CD14-positive monocyte (primary cell): ENCODE measurements at regions not wholly inside any gene's neighbourhood (a gene's known extent, or its start where the extent isn't known, plus 50 kb on each side); places are given as distances from the start of the nearest gene placed in this dataset.

Source experiments
- DNase-seq, 3 donors: peaks; one replicate each; pipeline ENCODE4 v3.0.0-alpha.2; 2011 to 2022
- H2AFZ ChIP-seq: 2 replicates; pipeline ENCODE4 v1.6.0; 2012; ENCODE audit warnings: mild to moderate bottlenecking, low read depth, low read length, inconsistent platforms; ENCODE audit not compliant: insufficient read depth, poor library complexity, severe bottlenecking
- H3K27ac ChIP-seq, 2 donors: 1 replicate in 1 of 2; 2 replicates in 1 of 2; pipeline ENCODE4 v1.5.1; 2012 to 2013; ENCODE audit warnings: low read length in 2 of 2, control low read depth in 1 of 2, inconsistent platforms in 1 of 2, low read depth in 1 of 2, mild to moderate bottlenecking in 1 of 2
- H3K27me3 ChIP-seq, 2 donors: one replicate each; pipeline versions ENCODE4 v1.6.0 to v1.6.1; 2011 to 2013; ENCODE audit warnings: low read length in 2 of 2; ENCODE audit not compliant: control insufficient read depth in 2 of 2, insufficient read depth in 2 of 2
- H3K36me3 ChIP-seq, 2 donors: replicated peaks in 1 of 2; 1 replicate in 1 of 2; 2 replicates in 1 of 2; pipeline versions ENCODE4 v1.5.1 to v1.6.1; 2012 to 2013; ENCODE audit warnings: low read length in 2 of 2, control low read depth in 1 of 2, inconsistent platforms in 1 of 2, mild to moderate bottlenecking in 1 of 2; ENCODE audit not compliant: insufficient read depth in 2 of 2, control insufficient read depth in 1 of 2
- H3K4me1 ChIP-seq, 2 donors: 1 replicate in 1 of 2; 2 replicates in 1 of 2; pipeline versions ENCODE4 v1.5.1 to v1.6.1; 2012 to 2013; ENCODE audit warnings: low read length in 2 of 2, control low read depth in 1 of 2, inconsistent platforms in 1 of 2, mild to moderate bottlenecking in 1 of 2, moderate library complexity in 1 of 2; ENCODE audit not compliant: insufficient read depth in 2 of 2, control insufficient read depth in 1 of 2
- H3K4me2 ChIP-seq: replicated peaks from 2 replicates; pipeline ENCODE3; 2012; ENCODE audit warnings: low read length, moderate library complexity, mild to moderate bottlenecking; ENCODE audit not compliant: poor library complexity, severe bottlenecking; ENCODE audit errors: extremely low read depth
- H3K4me3 ChIP-seq, 3 experiments: fragments of 200-600 bp in 1 of 3; sonication (generic) in 1 of 3; replicated peaks in 1 of 3; 1 replicate in 2 of 3; 2 replicates in 1 of 3; pipeline ENCODE4 v1.5.1; 2011 to 2013; ENCODE audit warnings: low read length in 3 of 3, mild to moderate bottlenecking in 3 of 3, control low read depth in 2 of 3, low read depth in 2 of 3, inconsistent platforms in 1 of 3, moderate library complexity in 1 of 3
- H3K79me2 ChIP-seq: 2 replicates; pipeline ENCODE4 v1.6.0; 2012; ENCODE audit warnings: mild to moderate bottlenecking, control low read depth, inconsistent platforms, low read length, moderate library complexity; ENCODE audit not compliant: insufficient read depth
- H3K9ac ChIP-seq: 2 replicates; pipeline ENCODE4 v1.6.0; 2017; ENCODE audit warnings: low read length, mild to moderate bottlenecking; ENCODE audit not compliant: insufficient read depth, poor library complexity, severe bottlenecking
- H3K9me3 ChIP-seq, 2 donors: replicated peaks in 1 of 2; 1 replicate in 1 of 2; 2 replicates in 1 of 2; pipeline versions ENCODE4 v1.5.1 to v1.6.1; 2012 to 2013; ENCODE audit warnings: low read length in 2 of 2, control low read depth in 1 of 2; ENCODE audit not compliant: control insufficient read depth in 1 of 2, insufficient read depth in 1 of 2
- H4K20me1 ChIP-seq: 2 replicates; pipeline ENCODE4 v1.6.0; 2012; ENCODE audit warnings: mild to moderate bottlenecking, low read length, control low read depth, moderate library complexity; ENCODE audit not compliant: insufficient read depth
- H3K27ac Mint-ChIP-seq, 7 donors: one replicate each; pipeline ENCODE4 v1.8.0; 2020; ENCODE audit warnings: mild to moderate bottlenecking in 7 of 7, mixed read lengths in 7 of 7, moderate library complexity in 6 of 7, inconsistent platforms in 2 of 7
- H3K27me3 Mint-ChIP-seq, 3 donors: one replicate each; pipeline ENCODE4 v1.8.0; 2021 to 2022; ENCODE audit warnings: low read depth in 3 of 3, mild to moderate bottlenecking in 3 of 3, mixed read lengths in 3 of 3, moderate library complexity in 3 of 3, inconsistent platforms in 1 of 3
- H3K36me3 Mint-ChIP-seq, 2 donors: one replicate each; pipeline ENCODE4 v1.8.0; 2020; ENCODE audit warnings: mixed read lengths in 2 of 2, inconsistent platforms in 1 of 2, mild to moderate bottlenecking in 1 of 2
- H3K4me1 Mint-ChIP-seq: one replicate; pipeline ENCODE4 v1.8.0; 2020; ENCODE audit warnings: mild to moderate bottlenecking, mixed read lengths
- H3K4me3 Mint-ChIP-seq, 2 donors: one replicate each; pipeline ENCODE4 v1.8.0; 2020; ENCODE audit warnings: mild to moderate bottlenecking in 2 of 2, mixed read lengths in 2 of 2, moderate library complexity in 1 of 2
- H3K9me3 Mint-ChIP-seq, 7 donors: one replicate each; pipeline ENCODE4 v1.8.0; 2020 to 2022; ENCODE audit warnings: mixed read lengths in 7 of 7, mild to moderate bottlenecking in 6 of 7, moderate library complexity in 6 of 7, inconsistent platforms in 2 of 7
- CTCF ChIP-seq: fragments of 200-600 bp; IDR thresholded peaks from one replicate; pipeline ENCODE4 v1.8.0; 2022; ENCODE audit warnings: antibody characterized with exemption, mild to moderate bottlenecking
- WGBS: methylation state at CpG from one replicate; pipeline ENCODE4 v1.1.5; 2013; ENCODE audit warnings: missing lambda C conversion rate; ENCODE audit not compliant: insufficient coverage; 5-methylcytosine and 5-hydroxymethylcytosine counted together
- intact Hi-C, 2 donors: fragments of 100-400 bp; cut with micrococcal nuclease; formaldehyde crosslinking; loops; one replicate each; pipeline versions ENCODE4 v1.15.0 to v1.15.1; 2023

DNA sequence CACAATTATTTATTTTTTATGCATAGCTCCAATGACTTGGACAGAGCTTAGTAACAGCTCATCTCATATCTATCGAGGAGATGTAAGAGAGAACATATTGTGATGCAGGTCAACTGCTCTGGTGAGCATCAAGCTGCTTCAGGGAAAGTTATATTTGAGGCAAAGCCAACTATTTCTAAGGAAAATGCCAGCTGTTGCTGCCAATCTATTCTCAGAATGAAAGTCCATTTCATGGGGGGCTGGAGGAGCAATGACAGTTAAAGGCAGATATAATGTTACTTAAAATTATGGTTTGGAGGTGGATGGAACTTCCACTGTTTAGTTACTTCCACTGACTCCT is 424.8 kb downstream of the KIF20B start:
- no CpG with 5 or more reads among the region's 1 CpG for WGBS
- no peaks in the 10 kb centered on the region for H3K27me3 Mint-ChIP-seq
- intact Hi-C loops: no loop called here
- Histone ChIP-seq H3K27me3 (no peaks in the 10 kb centered on the region), H3K27ac (no peak overlapping the region), H3K9ac (no peak overlapping the region), H3K79me2 (no peaks in the 10 kb centered on the region), H3K4me3 (no peak overlapping the region), H3K9me3 (peaks cover 2 to 15% of the 10 kb centered on the region in 2 donors), H3K4me1 (no peaks in the 10 kb centered on the region), H4K20me1 (no peaks in the 10 kb centered on the region), H3K36me3 (no peaks in the 10 kb centered on the region), H2AFZ (no peak overlapping the region), H3K4me2 (no peak overlapping the region)
- H3K4me1 Mint-ChIP-seq: no peaks in the 10 kb centered on the region
- no peak overlapping the region for H3K27ac Mint-ChIP-seq
- no peak overlapping the region for H3K4me3 Mint-ChIP-seq
- peaks cover under 1 to 8% (median 3%) of the 10 kb centered on the region in 7 donors for H3K9me3 Mint-ChIP-seq
- DNase-seq: no peak
- no peak for TF ChIP-seq CTCF
- H3K36me3 Mint-ChIP-seq: no peaks in the 10 kb centered on the region

GRCh38 chr10:90130321-90131086 is 429.1 kb downstream of the KIF20B start:
- no peaks in the 10 kb centered on the region for H3K36me3 ChIP-seq
- H3K9me3 Mint-ChIP-seq: peaks cover 5 to 16% (median 13%) of the 10 kb centered on the region in 7 donors
- peaks cover 0 to 2% (median 0%) of the 10 kb centered on the region in 3 donors for H3K27me3 Mint-ChIP-seq
- H2AFZ ChIP-seq: no peak overlapping the region
- H3K27me3 ChIP-seq: no peaks in the 10 kb centered on the region
- no peak overlapping the region for H3K27ac Mint-ChIP-seq
- intact Hi-C loops: no loop called here
- H3K4me2 ChIP-seq: no peak overlapping the region
- no peak overlapping the region for H3K4me3 ChIP-seq
- H4K20me1 ChIP-seq: no peaks in the 10 kb centered on the region
- no peaks in the 10 kb centered on the region for H3K36me3 Mint-ChIP-seq
- H3K4me1 ChIP-seq: no peaks in the 10 kb centered on the region
- peaks cover 8 to 37% of the 10 kb centered on the region in 2 donors for H3K9me3 ChIP-seq
- no peak for TF ChIP-seq CTCF
- H3K27ac ChIP-seq: no peak overlapping the region
- no peak overlapping the region for H3K4me3 Mint-ChIP-seq
- H3K79me2 ChIP-seq: no peaks in the 10 kb centered on the region
- WGBS: no CpG with 5 or more reads among the region's 2 CpGs
- DNase-seq: no peak
- H3K9ac ChIP-seq: no peak overlapping the region
- H3K4me1 Mint-ChIP-seq: no peaks in the 10 kb centered on the region
